ENCODE measurements at regions not wholly inside any gene's neighbourhood (a gene's known extent, or its start where the extent isn't known, plus 50 kb on each side); places are given as distances from the start of the nearest gene placed in this dataset.

- Histone ChIP-seq H3K4me2 (replicated peaks; ENCODE audit: low read depth, low read length, poor library complexity, severe bottlenecking) (no peak overlapping the region), H3K79me2 (ENCODE audit: control insufficient read depth, insufficient read depth, low read length) (no peaks in the 10 kb centered on the region), H3K4me3 (ENCODE audit: control extremely low read depth in 1 of 5, extremely low read depth in 1 of 5, insufficient read depth in 1 of 5, low read depth in 2 of 5, low read length in 4 of 5) (no peak overlapping the region), H3K9ac (ENCODE audit: low read length) (no peak overlapping the region), H3K27ac (ENCODE audit: low read length in 2 of 2) (no peak overlapping the region), H4K20me1 (ENCODE audit: control insufficient read depth, insufficient read depth, low read length, poor library complexity, severe bottlenecking) (no peaks in the 10 kb centered on the region), H2AFZ (ENCODE audit: insufficient read depth, low read depth, low read length, poor library complexity, severe bottlenecking) (no peak overlapping the region), H3K4me1 (ENCODE audit: control insufficient read depth in 2 of 2, insufficient read depth in 2 of 2, low read length in 2 of 2) (no peaks in the 10 kb centered on the region), H3K36me3 (replicated peaks in 1 of 2; ENCODE audit: control extremely low read depth in 1 of 2, control insufficient read depth in 1 of 2, extremely low read depth in 1 of 2, insufficient read depth in 2 of 2, low read length in 1 of 2) (no peaks in the 10 kb centered on the region), H3K27me3 (replicated peaks in 1 of 4; ENCODE audit: control extremely low read depth in 1 of 4, control insufficient read depth in 3 of 4, insufficient read depth in 4 of 4, low read length in 3 of 4) (peaks cover 0 to 4% (median 0%) of the 10 kb centered on the region in 4 experiments), H3K9me3 (ENCODE audit: control extremely low read depth in 1 of 3, control insufficient read depth in 2 of 3, insufficient read depth in 1 of 3, low read length in 2 of 3) (no peaks in the 10 kb centered on the region)
- no peak overlapping the region for H3K4me3 Mint-ChIP-seq
- intact Hi-C loops (cut with micrococcal nuclease), result no loop called here
- H3K27ac Mint-ChIP-seq, result no peak overlapping the region
- no peaks in the 10 kb centered on the region for H3K4me1 Mint-ChIP-seq
- ATAC-seq (ENCODE audit: low read depth), result no peak
- CTCF ChIA-PET, result no interaction called here
- no peaks in the 10 kb centered on the region for H3K9me3 Mint-ChIP-seq (ENCODE audit: insufficient read depth)
- DNase-seq, result no peak
- H3K27me3 Mint-ChIP-seq, result peaks cover 15% of the 10 kb centered on the region
- TF ChIP-seq EZH2 (IDR thresholded peaks at IDR 0.05; ENCODE audit: borderline replicate concordance, insufficient read depth, low read depth, low read length, poor library complexity, severe bottlenecking), result no peak
- no peak for TF ChIP-seq CTCF (IDR thresholded peaks at IDR 0.05)
- POLR2A ChIA-PET, result no interaction called here
- 83% methylated on average over 1 of the region's 2 CpGs for WGBS (ENCODE audit: insufficient coverage)
Measured at GRCh38 chr4:26268246-26268645, 52.6 kb upstream of the RBPJ start.

GRCh38 chr4:26269038-26269437, 51.8 kb upstream of the RBPJ start:
- Histone ChIP-seq H3K4me3 (ENCODE audit: control extremely low read depth in 1 of 5, extremely low read depth in 1 of 5, insufficient read depth in 1 of 5, low read depth in 2 of 5, low read length in 4 of 5) (no peak overlapping the region), H2AFZ (ENCODE audit: insufficient read depth, low read depth, low read length, poor library complexity, severe bottlenecking) (no peak overlapping the region), H4K20me1 (ENCODE audit: control insufficient read depth, insufficient read depth, low read length, poor library complexity, severe bottlenecking) (no peaks in the 10 kb centered on the region), H3K27ac (ENCODE audit: low read length in 2 of 2) (no peak overlapping the region), H3K9me3 (ENCODE audit: control extremely low read depth in 1 of 3, control insufficient read depth in 2 of 3, insufficient read depth in 1 of 3, low read length in 2 of 3) (no peaks in the 10 kb centered on the region), H3K79me2 (ENCODE audit: control insufficient read depth, insufficient read depth, low read length) (no peaks in the 10 kb centered on the region), H3K4me1 (ENCODE audit: control insufficient read depth in 2 of 2, insufficient read depth in 2 of 2, low read length in 2 of 2) (no peaks in the 10 kb centered on the region), H3K36me3 (replicated peaks in 1 of 2; ENCODE audit: control extremely low read depth in 1 of 2, control insufficient read depth in 1 of 2, extremely low read depth in 1 of 2, insufficient read depth in 2 of 2, low read length in 1 of 2) (no peaks in the 10 kb centered on the region), H3K4me2 (replicated peaks; ENCODE audit: low read depth, low read length, poor library complexity, severe bottlenecking) (no peak overlapping the region), H3K9ac (ENCODE audit: low read length) (no peak overlapping the region), H3K27me3 (replicated peaks in 1 of 4; ENCODE audit: control extremely low read depth in 1 of 4, control insufficient read depth in 3 of 4, insufficient read depth in 4 of 4, low read length in 3 of 4) (peaks cover 0 to 4% (median 0%) of the 10 kb centered on the region in 4 experiments)
- no peak for TF ChIP-seq EZH2 (IDR thresholded peaks at IDR 0.05; ENCODE audit: borderline replicate concordance, insufficient read depth, low read depth, low read length, poor library complexity, severe bottlenecking)
- no peak for TF ChIP-seq CTCF (IDR thresholded peaks at IDR 0.05)
- DNase-seq (no peak), ATAC-seq (ENCODE audit: low read depth) (no peak)
- Mint-ChIP-seq H3K4me3 (no peak overlapping the region), H3K4me1 (no peaks in the 10 kb centered on the region), H3K27ac (no peak overlapping the region), H3K27me3 (peaks cover 19% of the 10 kb centered on the region), H3K9me3 (ENCODE audit: insufficient read depth) (no peaks in the 10 kb centered on the region)
- intact Hi-C loops (cut with micrococcal nuclease), result no loop called here
- 93% methylated on average over 3 of the region's 4 CpGs for WGBS (ENCODE audit: insufficient coverage)
- CTCF ChIA-PET, result no interaction called here
- POLR2A ChIA-PET, result no interaction called here
